GM21576 (cell line): ENCODE measurements at regions not wholly inside any gene's neighbourhood (a gene's known extent, or its start where the extent isn't known, plus 50 kb on each side); places are given as distances from the start of the nearest gene placed in this dataset.

Source experiments
- ATAC-seq: cut with Tn5 transposase; IDR thresholded peaks from one replicate; pipeline ENCODE4 v1.9.1; 2021; ENCODE audit warnings: mild to moderate bottlenecking, moderate library complexity; ENCODE audit not compliant: unreplicated experiment

DNA sequence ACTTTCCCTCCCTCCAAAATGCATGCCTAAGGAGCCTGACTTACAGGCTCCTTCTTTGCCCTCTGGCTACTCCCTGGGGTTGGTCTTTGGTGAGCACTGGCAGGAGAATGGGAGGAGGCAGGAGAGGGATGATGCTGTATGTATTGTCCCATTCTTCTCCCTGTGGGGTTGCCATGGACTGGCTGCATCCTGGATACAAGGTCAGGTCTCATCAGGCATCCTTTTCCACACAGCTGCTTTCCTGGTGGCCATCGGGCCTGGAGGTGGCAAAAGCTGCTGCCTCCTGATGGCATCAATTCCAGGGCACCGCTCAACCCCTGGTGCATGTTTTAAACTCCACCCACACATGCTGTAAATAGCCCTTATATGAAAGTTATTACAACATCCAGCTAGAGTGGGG lies 257.2 kb downstream of the ETS1 start:
- ATAC-seq: no peak

DNA sequence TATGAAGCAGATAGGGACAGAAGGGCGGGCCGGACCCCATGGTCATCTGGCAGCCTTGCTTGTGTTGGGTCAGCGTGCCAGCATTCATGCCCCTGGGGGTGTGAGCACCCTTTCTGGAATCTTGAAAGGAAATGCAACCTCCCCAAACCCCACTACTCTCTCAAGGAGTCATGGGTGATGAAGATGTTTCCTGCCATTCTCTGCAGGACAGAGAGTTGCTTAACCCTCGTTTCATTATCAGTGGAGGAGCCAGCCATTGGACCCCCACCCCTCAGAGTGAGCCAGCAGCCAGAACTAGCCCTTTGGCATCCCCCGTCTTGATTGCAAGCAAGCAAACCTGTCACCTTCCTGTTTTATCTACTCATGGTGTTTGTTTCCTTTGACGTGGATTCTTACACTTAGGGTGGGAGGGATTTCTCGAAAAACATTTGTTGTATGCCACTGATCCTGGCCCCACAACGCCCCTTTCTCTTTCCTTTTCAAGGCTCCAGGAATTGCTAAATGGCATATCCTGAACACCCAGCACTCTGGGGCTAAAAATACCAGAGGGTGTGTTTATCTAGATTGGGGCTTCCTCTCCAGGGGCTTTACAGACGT lies 258.3 kb downstream of the ETS1 start:
- no peak for ATAC-seq

DNA sequence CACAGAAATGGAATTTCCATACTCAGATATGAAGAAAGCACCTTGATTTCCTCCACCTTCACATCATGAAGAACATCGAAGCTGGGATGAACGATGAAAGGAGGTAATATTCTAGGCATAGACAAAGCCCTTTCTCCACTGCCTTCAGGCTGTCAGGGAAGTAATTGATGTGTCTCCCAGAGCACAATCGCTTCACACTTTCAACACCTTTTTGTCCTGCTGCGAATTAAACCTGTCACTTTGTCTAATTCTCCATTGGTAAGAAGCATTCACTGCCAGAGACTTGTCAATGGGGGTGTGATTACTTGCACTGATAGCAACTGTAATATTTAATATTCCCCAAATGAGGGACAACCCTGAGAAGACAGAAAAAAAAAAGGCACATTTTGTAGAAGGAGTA lies 260.1 kb downstream of the ETS1 start:
- no peak for ATAC-seq

- no peak for ATAC-seq
Measured at GRCh38 chr11:128326791-128327190, 260.6 kb downstream of the ETS1 start.

DNA sequence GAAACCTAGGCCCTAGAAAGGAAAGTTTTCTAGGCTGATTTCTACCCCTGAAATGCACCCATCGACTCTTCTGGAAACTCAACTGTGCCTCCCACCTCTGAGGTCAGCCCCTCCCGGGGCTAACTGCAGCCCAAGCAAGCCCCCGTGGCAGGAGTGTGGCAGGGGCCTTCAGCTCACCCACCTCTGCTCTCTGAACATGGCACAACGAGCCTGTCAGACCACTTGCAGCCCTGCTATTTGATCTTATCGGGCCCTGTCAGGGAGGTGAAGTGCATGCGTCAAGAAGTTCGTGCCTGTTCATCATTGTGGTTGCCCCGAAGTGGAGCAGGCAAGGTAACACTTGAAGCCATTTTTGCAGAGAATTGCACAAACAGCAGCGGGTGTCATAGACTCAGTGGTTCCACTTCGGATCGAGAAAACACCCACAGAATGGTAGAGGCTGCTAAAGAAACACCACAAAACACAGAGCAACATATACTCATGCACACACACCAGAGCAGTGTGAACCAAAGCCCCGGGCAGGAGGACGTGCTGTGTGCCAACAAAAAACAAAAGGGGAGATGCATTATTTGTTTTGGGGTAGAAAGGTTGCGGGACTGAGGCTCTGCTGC lies 262.7 kb downstream of the ETS1 start:
- ATAC-seq: no peak

GRCh38 chr11:128324051-128324481 lies 263.3 kb downstream of the ETS1 start:
- no peak for ATAC-seq

DNA sequence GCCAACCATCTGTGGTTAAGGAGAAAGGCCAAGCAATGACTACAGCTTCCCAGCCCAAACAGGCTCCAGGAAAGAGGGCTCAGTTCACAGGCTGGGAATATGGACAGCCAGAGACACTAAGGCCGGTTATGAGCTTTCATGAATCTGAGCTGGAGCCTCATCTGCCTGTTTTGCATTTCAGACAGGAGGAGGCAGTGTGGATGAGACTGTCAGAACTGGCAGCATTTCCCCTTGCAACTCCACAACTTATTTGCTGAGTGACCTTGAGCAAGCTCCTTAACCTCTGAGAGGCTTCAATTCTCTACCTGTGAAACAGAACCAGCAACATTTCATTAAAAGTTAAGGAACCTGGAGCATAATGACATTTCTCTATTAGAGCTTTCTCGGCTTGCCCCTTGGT lies 264.0 kb downstream of the ETS1 start:
- peak; percentile 44 for ATAC-seq

DNA sequence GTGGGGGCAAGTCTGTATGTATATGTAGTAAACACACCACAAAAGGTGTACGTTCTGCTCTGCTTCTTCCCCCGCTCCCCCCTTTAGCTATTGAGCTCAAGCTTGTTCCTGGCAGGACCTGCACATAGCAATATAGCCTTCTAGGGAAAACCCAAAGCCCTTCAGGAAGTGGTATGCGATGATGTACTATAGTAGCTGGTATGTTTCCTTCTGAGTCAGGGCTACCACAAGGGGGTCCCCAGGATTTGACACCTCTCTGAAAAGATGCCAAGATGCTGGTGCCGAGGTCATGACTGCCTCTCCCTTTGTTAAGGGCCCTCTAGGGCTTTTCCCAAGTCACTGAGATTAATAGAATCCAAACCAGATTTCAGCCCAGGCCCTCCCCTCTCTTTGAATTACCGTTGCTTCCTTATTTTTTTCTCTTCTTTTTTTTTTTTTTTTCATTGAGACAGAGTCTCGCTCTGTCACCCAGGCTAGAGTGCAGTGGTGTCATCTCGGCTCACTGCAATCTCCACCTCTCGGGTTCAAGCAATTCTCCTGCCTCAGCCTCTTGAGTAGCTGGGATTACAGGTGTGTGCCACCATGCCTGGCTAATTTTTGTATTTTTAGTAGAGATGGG lies 268.4 kb downstream of the ETS1 start:
- peak; percentile 85 for ATAC-seq

DNA sequence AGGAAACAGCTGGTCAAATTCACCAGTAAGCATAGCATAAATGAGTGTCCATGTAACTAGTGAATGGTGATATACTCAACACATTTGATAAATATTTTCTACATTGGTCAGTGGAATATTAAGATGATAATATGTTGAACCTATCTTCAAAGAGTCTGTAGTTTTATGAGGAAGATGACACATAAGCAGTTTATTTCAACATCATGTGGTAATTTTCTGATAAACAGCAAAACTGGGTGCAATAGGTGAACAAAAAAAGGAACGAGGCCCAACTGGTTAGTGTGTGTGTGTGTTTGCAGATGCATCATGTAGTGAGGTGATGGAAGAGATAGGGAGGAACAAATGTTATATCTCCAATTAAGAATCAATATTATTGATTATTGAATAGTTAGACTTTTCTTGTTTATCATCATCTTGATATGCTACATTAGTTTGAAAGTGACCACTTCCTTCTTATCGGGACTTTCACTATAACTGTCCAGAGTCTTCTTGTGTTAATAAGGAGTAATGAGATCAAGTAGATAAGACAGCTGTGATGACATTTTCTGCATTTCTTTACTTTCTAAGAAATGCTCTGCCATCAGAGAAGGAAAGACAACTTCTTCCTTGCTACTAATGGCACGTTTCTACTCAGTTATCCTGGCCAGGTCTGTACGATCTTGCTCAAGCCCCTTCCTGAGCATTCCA lies 270.7 kb downstream of the ETS1 start:
- no peak for ATAC-seq

DNA sequence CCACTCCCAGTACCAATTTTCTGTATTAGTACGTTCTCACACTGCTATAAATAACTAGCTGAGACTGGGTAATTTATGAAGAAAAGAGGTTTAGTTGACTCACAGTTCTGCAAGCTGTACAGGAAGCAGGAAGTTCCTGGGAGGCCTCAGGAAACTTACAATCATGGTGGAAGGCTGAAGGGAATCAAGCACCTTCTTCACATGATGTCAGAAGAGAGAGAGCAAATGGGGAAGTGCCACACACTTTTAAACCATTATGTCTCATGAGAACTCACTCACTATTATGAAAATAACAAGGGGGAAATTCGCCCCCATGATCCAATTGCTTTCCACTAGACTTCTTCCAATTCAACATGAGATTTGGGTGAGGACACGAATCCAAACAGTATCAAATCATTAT lies 271.4 kb downstream of the ETS1 start:
- no peak for ATAC-seq

DNA sequence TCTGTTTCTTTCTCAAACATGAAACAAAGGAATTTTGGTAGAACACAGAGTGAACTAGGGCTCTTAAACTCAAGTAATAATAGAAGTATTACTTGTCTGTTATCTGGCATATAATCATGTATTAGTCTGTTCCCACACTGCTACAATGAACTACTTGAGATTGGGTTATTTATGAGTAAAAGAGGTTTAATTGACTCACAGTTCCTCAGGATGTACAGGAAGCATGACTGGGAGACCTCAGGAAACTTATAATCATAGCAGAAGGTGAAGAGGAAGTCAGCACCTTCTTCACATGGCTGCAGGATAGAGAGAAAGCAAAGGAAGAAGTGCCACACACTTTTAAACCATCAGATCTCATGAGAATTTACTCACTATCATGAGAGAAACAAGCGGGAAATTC lies 273.4 kb downstream of the ETS1 start:
- ATAC-seq: no peak

DNA sequence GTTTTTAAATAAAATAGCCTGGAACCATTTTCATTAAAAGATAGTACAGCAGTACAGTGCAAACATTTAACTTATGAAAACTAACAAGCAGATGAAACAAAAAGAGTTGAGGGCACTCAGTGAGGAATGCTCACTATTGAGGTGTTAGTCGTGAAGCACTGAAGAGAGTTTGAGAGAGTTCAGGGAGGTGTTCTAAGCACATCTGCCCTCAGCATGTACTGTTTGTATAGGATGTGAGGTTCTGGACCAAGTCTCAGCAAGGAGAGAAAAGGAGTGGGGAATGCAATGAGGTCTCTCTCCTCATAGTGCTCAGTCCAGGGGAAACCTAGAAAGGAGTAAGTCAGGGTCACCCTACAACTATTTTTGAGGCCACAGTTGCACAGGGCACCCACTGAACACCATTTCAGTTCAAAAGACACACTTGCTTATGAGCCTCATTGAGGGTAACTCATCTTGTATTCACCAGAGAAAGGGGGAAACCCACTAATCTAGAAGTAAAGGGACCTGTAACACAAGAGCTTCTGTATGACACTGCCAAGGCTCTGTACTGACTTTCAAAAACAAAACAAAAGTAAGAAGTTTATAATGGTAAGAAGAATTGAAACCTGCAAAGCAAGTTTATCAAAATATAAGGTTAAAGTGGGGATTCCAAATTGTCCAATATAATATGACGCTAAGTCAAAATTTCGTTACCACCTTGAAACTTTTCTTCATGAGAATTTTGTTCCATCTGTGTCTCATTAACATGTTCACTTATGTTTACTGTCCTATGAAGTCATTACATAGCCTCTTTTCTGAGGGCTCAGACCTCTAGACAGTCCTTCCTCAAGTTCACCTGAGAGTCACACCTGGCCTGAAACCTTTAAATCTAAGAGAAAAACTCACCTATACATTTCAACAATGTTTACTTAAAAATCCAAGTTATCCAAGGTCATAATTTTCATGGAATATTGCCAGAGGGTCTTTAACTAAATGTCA lies 275.3 kb downstream of the ETS1 start:
- peak; percentile 77 for ATAC-seq

DNA sequence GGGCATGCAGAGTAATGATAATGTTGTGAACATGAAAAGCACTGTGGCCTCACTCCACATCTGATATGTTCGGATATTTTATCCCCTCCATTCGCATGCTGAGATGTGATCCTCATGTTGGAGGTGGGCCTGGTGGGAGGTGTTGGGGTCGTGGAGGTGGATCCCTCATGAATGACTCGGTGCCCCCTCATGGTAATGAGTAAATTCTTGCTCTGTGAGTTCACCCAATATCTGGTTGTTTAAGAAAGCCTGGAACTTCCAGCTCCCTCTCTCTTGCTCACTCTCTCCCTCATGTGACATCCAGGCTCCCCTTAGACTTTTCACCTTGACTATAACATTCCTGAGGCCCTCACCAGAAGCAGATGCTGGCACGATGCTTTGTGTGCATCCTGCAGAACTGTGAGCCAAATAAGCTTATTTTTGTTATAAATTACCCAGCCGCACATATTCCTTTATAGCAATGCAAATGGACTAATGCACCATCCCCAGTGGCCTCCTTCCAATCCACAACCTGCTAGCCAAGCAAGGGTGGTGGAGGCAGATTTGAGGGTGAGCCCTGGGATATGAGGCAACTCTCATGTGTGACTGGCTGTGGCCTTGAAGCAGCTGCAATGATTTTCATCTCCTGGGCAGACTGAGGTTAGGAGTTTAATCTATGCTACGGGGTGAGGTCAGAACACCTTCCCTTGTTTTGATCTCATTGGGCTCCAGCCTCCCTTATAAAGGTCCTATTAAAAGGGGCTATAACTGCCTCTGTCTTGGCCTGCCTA lies 276.5 kb downstream of the ETS1 start:
- no peak for ATAC-seq

DNA sequence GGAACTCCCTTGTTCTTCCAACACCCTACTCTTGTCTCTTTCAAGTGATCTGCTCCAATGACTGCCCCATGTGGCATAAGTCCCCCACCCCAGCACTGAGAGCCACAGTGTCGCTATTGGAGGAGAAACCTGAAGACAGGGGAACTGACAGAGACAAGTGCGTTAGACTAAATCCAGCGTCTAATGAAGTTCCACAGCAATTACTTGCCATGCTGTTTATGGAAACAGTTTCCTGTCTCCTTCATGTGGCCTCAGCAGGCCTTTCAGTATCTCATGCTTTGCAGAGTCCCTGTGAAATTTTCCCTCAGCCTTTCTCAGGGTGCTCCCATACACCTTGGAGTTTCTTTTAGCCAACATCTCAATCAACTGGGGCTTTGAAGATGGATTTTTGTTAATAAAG lies 277.4 kb downstream of the ETS1 start:
- ATAC-seq: no peak

- ATAC-seq: no peak
Measured at GRCh38 chr11:128308794-128309193, 278.6 kb downstream of the ETS1 start.

GRCh38 chr11:128305588-128305987 lies 281.8 kb downstream of the ETS1 start:
- ATAC-seq: no peak

DNA sequence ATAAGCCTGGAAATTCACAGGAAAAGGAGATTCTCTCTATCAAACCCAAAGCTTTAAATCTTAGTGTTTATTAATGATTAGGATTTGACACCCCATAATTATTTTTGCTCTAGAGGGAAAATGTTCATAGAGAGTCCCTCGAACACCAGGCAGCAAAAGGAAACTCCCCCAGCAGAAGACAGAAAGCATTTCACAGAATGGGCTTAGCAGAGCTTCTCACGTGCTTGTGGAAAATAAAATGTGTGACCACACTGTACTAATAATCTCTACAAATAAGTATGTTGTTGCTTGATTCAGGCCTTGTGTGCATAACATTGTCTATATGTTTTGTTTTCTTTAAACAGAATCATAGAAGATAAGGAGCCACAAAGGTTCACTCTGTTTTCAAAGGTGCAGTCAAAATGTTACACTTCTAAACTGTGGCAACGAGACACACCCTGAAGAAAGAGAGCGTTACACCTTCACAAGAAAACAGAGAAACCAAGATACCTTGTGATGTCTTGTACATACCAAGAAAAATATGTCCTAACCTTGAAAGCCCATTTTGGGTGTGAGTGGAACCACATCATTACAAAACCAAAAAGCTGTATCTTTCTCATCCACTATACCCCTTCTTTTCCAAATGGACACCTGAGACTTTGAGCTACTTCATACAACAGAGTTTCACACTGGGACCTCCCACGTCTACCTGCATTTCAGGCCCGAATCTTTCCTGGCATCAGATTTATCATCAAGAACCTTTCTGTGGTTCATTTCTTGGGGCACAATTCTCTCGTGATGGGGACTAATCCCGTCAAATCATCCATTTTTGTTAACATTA lies 282.5 kb downstream of the ETS1 start:
- no peak for ATAC-seq

GRCh38 chr11:128304116-128304515 lies 283.2 kb downstream of the ETS1 start:
- ATAC-seq: no peak

DNA sequence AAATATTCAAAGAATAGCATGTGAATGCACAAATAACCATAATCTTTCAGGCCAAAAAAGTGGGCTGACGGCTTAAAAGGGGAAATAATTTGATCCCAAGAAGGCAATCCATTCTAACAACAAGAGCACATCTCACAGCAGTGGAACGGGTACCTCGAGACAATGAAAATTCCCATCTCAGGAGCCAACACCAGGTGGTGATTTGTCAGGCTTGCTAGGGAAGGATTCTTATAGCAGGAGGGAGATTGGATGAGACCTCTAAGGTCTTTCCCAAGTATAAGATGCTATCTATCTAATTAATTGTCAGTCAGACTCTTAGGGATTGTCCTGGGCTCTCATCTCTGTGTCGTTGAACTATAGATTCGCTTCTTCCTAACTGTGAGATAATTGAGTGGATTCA lies 284.0 kb downstream of the ETS1 start:
- no peak for ATAC-seq
